HCT116 (cell line): ENCODE measurements at regions not wholly inside any gene's neighbourhood (a gene's known extent, or its start where the extent isn't known, plus 50 kb on each side); places are given as distances from the start of the nearest gene placed in this dataset.

ENCODE experiments used
- ATAC-seq: fragments of 200-7000 bp; cut with Tn5 transposase; 2 replicates; pipeline ENCODE4 v1.9.1; 2020; ENCODE audit warnings: mild to moderate bottlenecking, moderate library complexity
- BruUV-seq: library from RNA; stranded (reverse); fragments of 400-500 nt; replicated peaks from 2 replicates; lab custom pipeline; 2021; lab: Mats Ljungman, UMichigan
- CTCF ChIA-PET: fragments of 300-600 bp; sonication (Branson Sonifier 250); formaldehyde crosslinking; loops from one replicate; lab custom pipeline; 2021; ENCODE audit warnings: antibody characterized with exemption; lab: Charles Lee
- POLR2A ChIA-PET: fragments of 300-600, 350-600 bp; sonication (Branson Sonifier 250); formaldehyde crosslinking; loops from one replicate; lab custom pipeline; 2021; ENCODE audit warnings: antibody characterized with exemption; lab: Charles Lee
- RAD21 ChIA-PET, 2 experiments: fragments of 300-600 bp; sonication (Branson Sonifier 250); formaldehyde crosslinking; loops; one replicate each; lab custom pipeline; 2023; ENCODE audit warnings: low total read pairs in 2 of 2; ENCODE audit not compliant: uncharacterized antibody in 2 of 2, unreplicated experiment in 2 of 2, low non-redundant PET in 1 of 2; lab: Charles Lee
- DNase-seq: peaks from one replicate; pipeline ENCODE4 v3.0.0-alpha.2; 2010; ENCODE audit warnings: low read depth, low spot score
- H2AFZ ChIP-seq: fragments of 200-600 bp; shearing (Covaris generic), sonication (generic); 2 replicates; pipeline ENCODE4 v1.6.1; 2017; ENCODE audit warnings: low read depth, mixed run types, mixed read lengths, antibody characterized with exemption, low read length; ENCODE audit not compliant: poor library complexity, severe bottlenecking
- H3K27ac ChIP-seq: 2 replicates; pipeline ENCODE4 v1.5.1; 2012; ENCODE audit warnings: low read depth, low read length
- H3K27me3 ChIP-seq: fragments of 200-600 bp; sonication (generic); 2 replicates; pipeline ENCODE4 v1.6.1; 2016; ENCODE audit warnings: mixed run types, low read length, mixed read lengths; ENCODE audit not compliant: insufficient read depth
- H3K36me3 ChIP-seq, 2 experiments: fragments of 200-500 bp in 1 of 2; fragments of 200-600 bp in 1 of 2; sonication (Bioruptor generic) in 1 of 2; sonication (generic) in 1 of 2; 2 replicates each; pipeline versions ENCODE4 v1.5.1 to v1.6.1; 2014 to 2016; ENCODE audit warnings: low read length in 2 of 2, inconsistent platforms in 1 of 2, mixed read lengths in 1 of 2, mixed run types in 1 of 2; ENCODE audit not compliant: insufficient read depth in 2 of 2, control insufficient read depth in 1 of 2
- H3K4me1 ChIP-seq, 2 experiments: fragments of 200-600 bp in 1 of 2; sonication (generic) in 1 of 2; 2 replicates each; pipeline versions ENCODE4 v1.5.1 to v1.6.1; 2012 to 2017; ENCODE audit warnings: low read length in 2 of 2, inconsistent platforms in 1 of 2, mild to moderate bottlenecking in 1 of 2, mixed read lengths in 1 of 2, mixed run types in 1 of 2, moderate library complexity in 1 of 2; ENCODE audit not compliant: insufficient read depth in 2 of 2, control insufficient read depth in 1 of 2
- H3K4me2 ChIP-seq: fragments of 200-600 bp; sonication (generic); 2 replicates; pipeline ENCODE4 v1.6.1; 2017; ENCODE audit warnings: mixed run types, low read length, mixed read lengths
- H3K4me3 ChIP-seq, 2 experiments: fragments of 200-600 bp in 1 of 2; sonication (generic) in 1 of 2; replicated peaks in 1 of 2; 2 replicates each; pipeline ENCODE4 v1.5.1; 2011 to 2016; ENCODE audit warnings: low read length in 2 of 2, control low read depth in 1 of 2, low read depth in 1 of 2, mild to moderate bottlenecking in 1 of 2, mixed read lengths in 1 of 2, mixed run types in 1 of 2
- H3K79me2 ChIP-seq: fragments of 200-600 bp; sonication (generic); 2 replicates; pipeline ENCODE4 v1.6.1; 2017; ENCODE audit warnings: mild to moderate bottlenecking, mixed run types, low read length, moderate library complexity, mixed read lengths; ENCODE audit not compliant: insufficient read depth
- H3K9ac ChIP-seq: fragments of 200-600 bp; sonication (generic); 2 replicates; pipeline ENCODE4 v1.6.1; 2016; ENCODE audit warnings: low read length, mixed read lengths
- H3K9me2 ChIP-seq: fragments of 200-600 bp; sonication (generic), shearing (Covaris generic); 2 replicates; pipeline ENCODE4 v1.6.1; 2017; ENCODE audit warnings: mixed run types, mild to moderate bottlenecking, moderate library complexity; ENCODE audit not compliant: insufficient read depth
- H3K9me3 ChIP-seq, 2 experiments: fragments of 200-500 bp in 1 of 2; fragments of 200-600 bp in 1 of 2; sonication (Bioruptor generic) in 1 of 2; sonication (generic) in 1 of 2; 2 replicates each; pipeline ENCODE4 v1.6.1; 2014 to 2017; ENCODE audit warnings: low read length in 2 of 2, mixed read lengths in 2 of 2, inconsistent platforms in 1 of 2, low read depth in 1 of 2, mild to moderate bottlenecking in 1 of 2, mixed run types in 1 of 2, moderate library complexity in 1 of 2; ENCODE audit not compliant: control insufficient read depth in 1 of 2, insufficient read depth in 1 of 2
- H4K20me1 ChIP-seq: fragments of 200-600 bp; sonication (generic), shearing (Covaris generic); 2 replicates; pipeline ENCODE4 v1.6.1; 2017; ENCODE audit warnings: mixed run types, mild to moderate bottlenecking, moderate library complexity; ENCODE audit not compliant: insufficient read depth
- CBX3 ChIP-seq: IDR thresholded peaks from 2 replicates; pipeline ENCODE4 v1.6.1; 2012; ENCODE audit warnings: low read depth
- EZH2phosphoT487 ChIP-seq: fragments of 200-600 bp; IDR thresholded peaks from 2 replicates; pipeline ENCODE4 v1.6.1; 2018; ENCODE audit warnings: antibody characterized with exemption, borderline replicate concordance
- JUND ChIP-seq: IDR thresholded peaks from 2 replicates; pipeline ENCODE4 v1.6.1; 2012
- POLR2A ChIP-seq: IDR thresholded peaks from 2 replicates; pipeline ENCODE4 v1.7.0; 2011; ENCODE audit warnings: borderline replicate concordance; ENCODE audit not compliant: insufficient read depth, insufficient read length; ENCODE audit errors: extremely low read depth
- POLR2AphosphoS5 ChIP-seq: IDR thresholded peaks from 2 replicates; pipeline ENCODE4 v1.6.1; 2011; ENCODE audit warnings: mild to moderate bottlenecking, low read depth, low read length, moderate library complexity
- SIN3A ChIP-seq: IDR thresholded peaks from 2 replicates; pipeline ENCODE4 v1.6.1; 2012; ENCODE audit warnings: low read depth
- SRF ChIP-seq: IDR thresholded peaks from 2 replicates; pipeline ENCODE4 v1.6.1; 2012; ENCODE audit warnings: low read depth
- ZFX ChIP-seq: fragments of 450-650 bp; IDR thresholded peaks from 2 replicates; pipeline ENCODE4 v1.6.1; 2017
- intact Hi-C: fragments of 100-400 bp; cut with micrococcal nuclease; formaldehyde crosslinking; loops from 2 replicates; pipeline ENCODE4 v1.10.0; 2022
- TF ChIP-seq, protein P1 (sequence below): IDR thresholded peaks from 2 replicates; pipeline ENCODE4 v1.6.1; 2012; ENCODE audit warnings: low read depth
- TF ChIP-seq, protein P2 (sequence below): IDR thresholded peaks from 2 replicates; pipeline ENCODE4 v1.6.1; 2012
- TF ChIP-seq, protein P3 (sequence below): IDR thresholded peaks from 2 replicates; pipeline ENCODE4 v1.6.1; 2012
- TF ChIP-seq, protein P4 (sequence below), 3 experiments: fragments of 200-600 bp in 1 of 3; sonication (generic) in 1 of 3; IDR thresholded peaks in 2 of 3; conservative IDR thresholded peaks in 1 of 3; 2 replicates each; pipeline ENCODE4 v1.5.1; 2012 to 2017; ENCODE audit warnings: low read depth in 2 of 3, low read length in 2 of 3, antibody characterized with exemption in 1 of 3, borderline replicate concordance in 1 of 3, control low read depth in 1 of 3, mild to moderate bottlenecking in 1 of 3, mixed read lengths in 1 of 3, mixed run types in 1 of 3, moderate library complexity in 1 of 3; ENCODE audit not compliant: insufficient read depth in 1 of 3

DNA sequence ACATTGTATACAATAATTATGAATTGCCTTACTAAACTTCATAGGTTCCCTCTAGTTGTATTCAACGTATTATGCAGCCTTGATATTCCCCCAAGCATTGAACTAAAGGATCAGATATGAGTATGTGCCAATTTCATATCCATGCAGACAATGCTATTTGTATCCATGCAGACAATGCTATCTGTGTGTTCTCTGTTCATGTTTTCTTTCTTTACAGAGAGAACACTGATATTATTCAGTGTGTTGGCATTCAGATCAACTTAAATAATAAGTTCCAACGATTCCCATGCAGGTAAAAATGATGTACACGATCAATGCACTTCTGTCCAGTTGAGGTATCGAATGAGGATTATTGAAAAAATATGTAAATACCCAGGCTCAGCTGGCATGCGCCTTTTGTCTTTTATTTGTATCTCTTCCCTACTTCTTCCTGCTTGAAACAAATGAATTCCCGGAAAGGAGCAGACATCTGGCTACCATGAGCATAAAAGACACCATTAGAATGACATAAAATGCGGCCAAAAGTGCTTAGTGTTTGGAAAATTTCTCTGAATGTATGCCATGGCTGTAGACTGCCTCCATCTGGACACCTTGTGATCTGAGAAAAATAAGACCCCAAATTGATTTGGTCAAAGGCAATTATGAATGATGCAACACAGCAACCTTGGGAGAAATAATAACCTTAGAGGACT, 731.5 kb downstream of the SLITRK1 start:
- CTCF ChIA-PET: no interaction called here
- TF ChIP-seq SRF: no peak
- TF ChIP-seq CBX3: no peak
- TF ChIP-seq ZFX: no peak
- TF ChIP-seq, protein P1, sequence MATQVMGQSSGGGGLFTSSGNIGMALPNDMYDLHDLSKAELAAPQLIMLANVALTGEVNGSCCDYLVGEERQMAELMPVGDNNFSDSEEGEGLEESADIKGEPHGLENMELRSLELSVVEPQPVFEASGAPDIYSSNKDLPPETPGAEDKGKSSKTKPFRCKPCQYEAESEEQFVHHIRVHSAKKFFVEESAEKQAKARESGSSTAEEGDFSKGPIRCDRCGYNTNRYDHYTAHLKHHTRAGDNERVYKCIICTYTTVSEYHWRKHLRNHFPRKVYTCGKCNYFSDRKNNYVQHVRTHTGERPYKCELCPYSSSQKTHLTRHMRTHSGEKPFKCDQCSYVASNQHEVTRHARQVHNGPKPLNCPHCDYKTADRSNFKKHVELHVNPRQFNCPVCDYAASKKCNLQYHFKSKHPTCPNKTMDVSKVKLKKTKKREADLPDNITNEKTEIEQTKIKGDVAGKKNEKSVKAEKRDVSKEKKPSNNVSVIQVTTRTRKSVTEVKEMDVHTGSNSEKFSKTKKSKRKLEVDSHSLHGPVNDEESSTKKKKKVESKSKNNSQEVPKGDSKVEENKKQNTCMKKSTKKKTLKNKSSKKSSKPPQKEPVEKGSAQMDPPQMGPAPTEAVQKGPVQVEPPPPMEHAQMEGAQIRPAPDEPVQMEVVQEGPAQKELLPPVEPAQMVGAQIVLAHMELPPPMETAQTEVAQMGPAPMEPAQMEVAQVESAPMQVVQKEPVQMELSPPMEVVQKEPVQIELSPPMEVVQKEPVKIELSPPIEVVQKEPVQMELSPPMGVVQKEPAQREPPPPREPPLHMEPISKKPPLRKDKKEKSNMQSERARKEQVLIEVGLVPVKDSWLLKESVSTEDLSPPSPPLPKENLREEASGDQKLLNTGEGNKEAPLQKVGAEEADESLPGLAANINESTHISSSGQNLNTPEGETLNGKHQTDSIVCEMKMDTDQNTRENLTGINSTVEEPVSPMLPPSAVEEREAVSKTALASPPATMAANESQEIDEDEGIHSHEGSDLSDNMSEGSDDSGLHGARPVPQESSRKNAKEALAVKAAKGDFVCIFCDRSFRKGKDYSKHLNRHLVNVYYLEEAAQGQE: no peak
- no peak for TF ChIP-seq JUND
- no peak for TF ChIP-seq POLR2A
- TF ChIP-seq, protein P2, sequence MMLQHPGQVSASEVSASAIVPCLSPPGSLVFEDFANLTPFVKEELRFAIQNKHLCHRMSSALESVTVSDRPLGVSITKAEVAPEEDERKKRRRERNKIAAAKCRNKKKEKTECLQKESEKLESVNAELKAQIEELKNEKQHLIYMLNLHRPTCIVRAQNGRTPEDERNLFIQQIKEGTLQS: no peak
- no peak for TF ChIP-seq EZH2phosphoT487
- TF ChIP-seq, protein P3, sequence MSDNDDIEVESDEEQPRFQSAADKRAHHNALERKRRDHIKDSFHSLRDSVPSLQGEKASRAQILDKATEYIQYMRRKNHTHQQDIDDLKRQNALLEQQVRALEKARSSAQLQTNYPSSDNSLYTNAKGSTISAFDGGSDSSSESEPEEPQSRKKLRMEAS: no peak
- TF ChIP-seq, protein P4, sequence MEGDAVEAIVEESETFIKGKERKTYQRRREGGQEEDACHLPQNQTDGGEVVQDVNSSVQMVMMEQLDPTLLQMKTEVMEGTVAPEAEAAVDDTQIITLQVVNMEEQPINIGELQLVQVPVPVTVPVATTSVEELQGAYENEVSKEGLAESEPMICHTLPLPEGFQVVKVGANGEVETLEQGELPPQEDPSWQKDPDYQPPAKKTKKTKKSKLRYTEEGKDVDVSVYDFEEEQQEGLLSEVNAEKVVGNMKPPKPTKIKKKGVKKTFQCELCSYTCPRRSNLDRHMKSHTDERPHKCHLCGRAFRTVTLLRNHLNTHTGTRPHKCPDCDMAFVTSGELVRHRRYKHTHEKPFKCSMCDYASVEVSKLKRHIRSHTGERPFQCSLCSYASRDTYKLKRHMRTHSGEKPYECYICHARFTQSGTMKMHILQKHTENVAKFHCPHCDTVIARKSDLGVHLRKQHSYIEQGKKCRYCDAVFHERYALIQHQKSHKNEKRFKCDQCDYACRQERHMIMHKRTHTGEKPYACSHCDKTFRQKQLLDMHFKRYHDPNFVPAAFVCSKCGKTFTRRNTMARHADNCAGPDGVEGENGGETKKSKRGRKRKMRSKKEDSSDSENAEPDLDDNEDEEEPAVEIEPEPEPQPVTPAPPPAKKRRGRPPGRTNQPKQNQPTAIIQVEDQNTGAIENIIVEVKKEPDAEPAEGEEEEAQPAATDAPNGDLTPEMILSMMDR (IDR thresholded peaks at IDR 0.05 in 2 of 3, conservative IDR thresholded peaks at IDR 0.05 in 1 of 3; ENCODE audit: borderline replicate concordance in 1 of 3, insufficient read depth in 1 of 3, low read depth in 2 of 3, low read length in 2 of 3): no peak
- no peak for TF ChIP-seq POLR2AphosphoS5
- TF ChIP-seq SIN3A: no peak

More for the DNA sequence above, 731.5 kb downstream of the SLITRK1 start:
- no peak overlapping the region for H3K4me3 ChIP-seq
- no peak for DNase-seq
- no peaks in the 10 kb centered on the region for H3K4me1 ChIP-seq
- H3K79me2 ChIP-seq: no peaks in the 10 kb centered on the region
- POLR2A ChIA-PET: no interaction called here
- RAD21 ChIA-PET: no interaction called here
- no peaks in the 10 kb centered on the region for H3K27me3 ChIP-seq
- no peak overlapping the region for H2AFZ ChIP-seq
- H3K36me3 ChIP-seq: no peaks in the 10 kb centered on the region
- no peak overlapping the region for H3K4me2 ChIP-seq
- H3K9ac ChIP-seq: no peak overlapping the region
- H3K9me3 ChIP-seq: no peaks in the 10 kb centered on the region
- intact Hi-C loops: no loop called here
- H4K20me1 ChIP-seq: no peaks in the 10 kb centered on the region
- BruUV-seq: no TSS peak
- ATAC-seq: no peak
- H3K9me2 ChIP-seq: no peaks in the 10 kb centered on the region
- H3K27ac ChIP-seq: no peak overlapping the region
